GM12891 (cell line): ENCODE measurements at regions not wholly inside any gene's neighbourhood (a gene's known extent, or its start where the extent isn't known, plus 50 kb on each side); places are given as distances from the start of the nearest gene placed in this dataset.

Experiments used
- POLR2A ChIP-seq: IDR thresholded peaks from 2 replicates; pipeline ENCODE4 v1.6.1; 2011; ENCODE audit warnings: low read depth, low read length, control low read depth
- POLR2AphosphoS5 ChIP-seq: IDR thresholded peaks from 2 replicates; pipeline ENCODE4 v1.6.1; 2011; ENCODE audit warnings: low read depth, low read length, control low read depth
- SPI1 ChIP-seq: IDR thresholded peaks from 2 replicates; pipeline ENCODE4 v1.6.1; 2011; ENCODE audit warnings: low read depth, low read length, control low read depth

DNA sequence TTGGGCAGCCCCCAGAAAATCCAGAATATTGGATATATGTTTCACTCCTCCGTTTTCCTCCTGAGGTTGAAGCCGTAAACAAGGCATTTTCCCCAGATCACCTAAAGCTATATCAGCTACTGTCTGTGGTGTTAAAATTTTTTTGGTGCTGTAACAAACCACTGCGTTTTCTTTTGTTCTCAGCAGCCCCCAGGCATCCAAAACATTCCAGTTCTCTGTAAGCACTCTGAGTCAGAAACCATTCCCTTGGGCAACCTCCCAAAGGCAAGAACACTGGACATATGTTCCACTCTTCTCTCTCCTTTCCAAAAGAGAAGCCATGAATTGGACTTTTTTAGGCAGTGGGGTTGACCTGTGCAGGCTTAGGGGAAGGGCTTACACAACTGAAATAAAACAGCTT is 310.9 kb downstream of the MID1IP1 start:
- no peak for TF ChIP-seq POLR2AphosphoS5
- no peak for TF ChIP-seq POLR2A
- TF ChIP-seq SPI1: no peak
